RPMI8226 (cell line): ENCODE measurements at regions not wholly inside any gene's neighbourhood (a gene's known extent, or its start where the extent isn't known, plus 50 kb on each side); places are given as distances from the start of the nearest gene placed in this dataset.

Experiments used
- DNase-seq: peaks from one replicate; pipeline ENCODE4 v3.0.0-alpha.2; 2015

GRCh38 chr14:86541972-86542371 is 1012.0 kb downstream of the FLRT2 start:
- DNase-seq, result peak; percentile 4

- no peak for DNase-seq
Observed at GRCh38 chr14:86540636-86541247, 1010.8 kb downstream of the FLRT2 start.

- no peak for DNase-seq
Observed at GRCh38 chr14:86539361-86540070, 1009.6 kb downstream of the FLRT2 start.

DNA sequence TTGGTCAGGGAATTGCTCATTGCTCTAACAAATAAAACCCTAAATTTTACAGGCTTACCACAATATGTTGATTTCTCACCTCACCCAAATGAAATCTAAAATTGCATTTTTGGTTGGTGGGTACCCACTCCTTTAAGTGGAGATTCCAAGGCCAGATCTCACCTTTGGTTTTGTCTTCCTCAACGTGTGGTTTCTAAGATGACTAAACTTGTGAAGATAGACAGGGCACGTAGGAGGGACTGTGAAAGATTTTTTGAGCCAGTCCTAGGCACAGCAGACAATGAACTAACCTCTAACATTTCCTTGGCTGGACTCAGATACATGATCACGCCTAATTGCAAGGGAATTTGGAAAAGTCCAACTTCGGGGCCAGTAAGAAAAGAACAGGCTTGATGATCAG is 1003.9 kb downstream of the FLRT2 start:
- no peak for DNase-seq

- DNase-seq, result no peak
Observed at GRCh38 chr14:86532219-86532618, 1002.3 kb downstream of the FLRT2 start.

DNA sequence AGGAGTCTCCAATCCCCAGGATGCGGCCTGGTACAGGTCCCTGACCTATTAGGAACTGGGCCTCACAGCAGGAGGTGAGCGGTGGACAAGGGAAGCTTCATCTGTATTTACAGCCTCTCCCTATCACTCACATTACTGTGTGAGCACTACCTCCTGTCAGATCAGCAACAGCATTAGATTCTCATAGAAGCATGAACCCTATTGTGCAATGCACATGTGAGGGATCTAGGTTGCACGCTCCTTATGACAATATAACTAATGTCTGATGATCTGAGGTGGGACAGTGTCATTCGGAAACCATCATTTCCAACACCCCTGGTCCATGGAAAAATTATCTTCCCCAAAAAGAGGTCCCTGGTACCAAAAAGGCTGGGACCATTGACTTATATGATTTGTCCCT is 1000.5 kb downstream of the FLRT2 start:
- no peak for DNase-seq

DNA sequence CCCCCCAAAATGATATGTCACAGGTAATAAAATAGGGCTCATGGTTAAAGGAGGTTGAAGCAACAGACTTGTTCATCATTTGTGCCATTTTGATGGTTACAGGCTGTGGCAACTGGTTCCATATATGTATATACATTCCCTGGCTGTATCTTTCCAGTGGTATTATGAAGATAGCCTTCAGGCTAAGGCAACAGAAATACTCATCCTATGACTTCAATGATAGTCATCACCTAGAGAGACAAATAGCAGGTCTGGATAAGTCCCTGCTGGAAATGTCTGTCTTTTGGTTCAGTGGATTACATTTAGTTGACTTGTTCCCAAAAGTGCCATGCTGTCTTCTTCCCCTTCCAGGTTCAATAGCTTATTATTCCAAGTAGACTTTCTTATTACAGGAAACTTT is 997.4 kb downstream of the FLRT2 start:
- no peak for DNase-seq

GRCh38 chr14:86525673-86526072 is 995.7 kb downstream of the FLRT2 start:
- no peak for DNase-seq

- no peak for DNase-seq
Observed at GRCh38 chr14:86521843-86522242, 991.9 kb downstream of the FLRT2 start.

GRCh38 chr14:86521031-86521730 is 991.2 kb downstream of the FLRT2 start:
- DNase-seq, result no peak

DNA sequence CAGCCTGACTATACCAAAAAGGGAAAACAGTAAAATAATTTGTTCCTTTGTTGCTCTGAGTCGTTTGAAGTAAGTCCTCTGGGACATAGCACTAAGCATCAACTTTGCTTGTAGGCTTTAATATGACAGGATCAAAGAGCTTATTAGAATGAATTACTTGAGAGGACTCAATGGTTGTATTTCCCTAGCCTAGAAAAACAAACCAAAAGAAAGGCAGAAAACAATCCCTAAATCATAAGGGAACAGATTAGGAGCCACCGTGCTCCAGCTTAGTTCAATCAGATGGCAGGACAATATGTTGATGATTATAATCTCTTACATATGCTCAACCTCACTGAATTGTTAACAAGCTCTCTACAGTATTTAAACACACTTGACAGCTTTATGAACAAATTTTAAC is 988.4 kb downstream of the FLRT2 start:
- DNase-seq, result no peak

DNA sequence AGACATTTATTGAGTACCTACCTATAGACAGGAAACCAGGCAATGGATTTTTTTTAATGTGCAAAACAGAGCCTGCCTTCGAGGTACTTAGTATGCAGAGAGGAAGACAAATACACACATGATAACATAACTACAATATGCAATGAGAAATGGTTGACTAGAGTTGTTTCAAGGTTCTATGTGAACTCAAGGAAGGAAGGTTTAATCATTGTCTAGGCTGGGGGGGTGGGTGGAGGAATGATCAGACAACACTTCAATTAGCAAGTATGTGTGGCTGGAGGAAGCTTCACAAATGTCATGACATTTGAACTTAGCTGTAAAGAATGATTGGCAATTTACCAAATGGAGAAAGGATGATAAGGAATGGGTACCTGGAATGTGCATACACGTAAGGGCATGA is 985.3 kb downstream of the FLRT2 start:
- DNase-seq, result no peak

GRCh38 chr14:86513564-86513963 is 983.6 kb downstream of the FLRT2 start:
- DNase-seq, result no peak

DNA sequence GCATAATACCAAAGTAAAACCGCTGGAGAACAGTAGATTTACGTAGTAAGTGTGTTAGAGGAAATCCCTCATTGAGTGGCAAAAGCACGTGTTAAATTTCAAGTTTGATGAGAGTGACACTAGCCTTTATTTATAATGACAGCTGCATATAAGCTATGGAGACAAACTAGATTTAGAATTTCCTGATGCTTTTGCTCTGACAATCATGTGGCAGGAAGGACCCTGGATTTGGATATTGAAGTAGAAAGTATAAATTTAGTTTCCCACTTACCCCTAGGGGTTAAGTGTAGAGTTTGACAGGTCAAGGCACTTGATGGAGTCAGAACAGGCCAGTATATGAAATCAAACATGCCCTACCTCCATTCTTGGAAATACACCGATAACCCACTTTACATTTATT is 983.1 kb downstream of the FLRT2 start:
- no peak for DNase-seq

DNA sequence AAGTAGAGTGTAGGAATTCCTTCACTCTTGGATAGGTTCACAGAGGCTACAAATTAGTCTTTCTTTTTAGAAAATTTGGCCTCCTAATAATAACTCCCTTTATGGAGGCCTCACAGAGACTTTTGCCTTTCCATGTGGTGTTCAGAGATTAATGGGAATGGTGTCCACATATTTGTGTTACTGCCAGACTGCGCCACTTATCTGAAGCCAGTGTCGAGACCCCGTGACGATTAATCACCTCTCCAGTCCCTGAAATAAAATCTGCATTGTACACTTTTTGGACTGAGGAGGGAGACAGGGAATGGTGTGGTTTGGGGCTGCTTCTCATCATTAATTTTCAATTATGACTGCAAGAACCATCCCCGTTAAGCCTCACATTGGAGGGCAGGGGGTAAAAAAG is 980.5 kb downstream of the FLRT2 start:
- no peak for DNase-seq

DNA sequence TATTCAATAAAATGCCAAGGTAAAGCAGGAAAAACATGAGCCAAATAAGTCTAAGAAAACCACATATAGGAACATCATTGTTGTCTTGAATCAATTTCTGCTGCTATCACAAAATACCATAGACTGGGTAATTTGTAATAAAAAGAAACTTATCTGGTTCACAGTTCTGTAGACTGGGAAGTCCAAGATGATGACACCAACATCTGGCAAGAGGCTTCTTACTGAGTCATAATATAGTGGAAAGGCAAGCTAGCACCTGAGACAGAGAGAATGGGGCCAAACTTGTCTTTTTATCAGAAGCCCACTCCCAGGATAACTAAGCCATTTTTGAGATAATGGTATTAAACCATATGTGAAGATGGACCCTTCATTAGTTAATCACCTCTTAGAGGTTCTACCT is 975.9 kb downstream of the FLRT2 start:
- DNase-seq, result no peak

DNA sequence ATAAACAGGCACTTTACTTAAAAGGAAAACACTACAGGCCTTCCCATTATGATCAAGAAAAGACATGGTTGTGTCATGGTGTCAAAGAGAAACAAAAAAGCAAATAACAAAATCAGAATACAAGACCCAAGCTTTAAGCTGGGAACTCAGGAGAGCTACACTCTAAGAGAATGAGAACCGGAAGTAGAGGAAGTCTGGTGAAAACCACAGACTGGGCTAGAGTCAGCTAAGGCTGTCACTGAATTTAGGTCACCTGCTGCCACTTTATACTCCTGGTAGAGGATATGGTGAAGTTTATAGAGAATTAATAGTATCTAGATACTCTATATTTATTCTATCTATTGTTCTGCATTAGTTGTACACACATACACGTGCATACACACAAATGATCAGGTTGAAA is 971.7 kb downstream of the FLRT2 start:
- peak; percentile 45 for DNase-seq

DNA sequence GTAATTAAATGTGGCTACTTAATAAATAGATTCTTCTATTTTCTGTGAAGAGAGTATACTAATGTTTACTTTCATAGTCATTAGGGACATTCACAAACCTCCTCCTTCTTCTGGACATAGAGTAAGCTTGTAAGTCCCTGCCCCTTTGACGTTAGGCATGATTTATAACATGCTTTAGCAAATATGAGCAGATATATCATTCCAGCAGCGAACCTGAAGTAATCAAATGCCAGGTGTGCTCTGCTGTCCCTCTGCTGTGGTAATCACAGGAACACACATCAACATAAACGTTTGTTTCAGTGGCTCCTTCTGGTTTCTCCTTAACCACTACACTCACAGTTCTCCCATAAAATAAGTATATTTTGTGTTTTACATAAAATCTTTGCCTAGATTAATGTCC is 961.8 kb downstream of the FLRT2 start:
- DNase-seq, result no peak

DNA sequence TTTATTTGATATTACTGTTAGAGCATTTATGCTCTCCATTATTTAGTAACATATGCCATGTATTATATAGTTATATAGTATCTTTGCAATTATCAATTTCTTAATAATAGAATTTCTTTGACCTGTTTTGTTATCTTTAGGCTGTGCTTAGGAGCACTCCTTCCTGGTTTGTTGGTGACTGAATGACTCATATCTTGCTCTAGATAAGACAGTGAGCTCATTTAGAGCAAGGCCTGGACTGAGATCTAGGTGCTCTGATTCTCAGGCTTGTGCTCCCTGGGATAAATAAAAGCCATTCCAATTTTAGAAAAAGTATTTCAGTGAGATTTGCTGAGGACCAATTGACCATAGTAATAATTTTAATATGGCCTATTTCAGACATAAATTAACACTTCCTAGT is 951.2 kb downstream of the FLRT2 start:
- DNase-seq, result no peak

DNA sequence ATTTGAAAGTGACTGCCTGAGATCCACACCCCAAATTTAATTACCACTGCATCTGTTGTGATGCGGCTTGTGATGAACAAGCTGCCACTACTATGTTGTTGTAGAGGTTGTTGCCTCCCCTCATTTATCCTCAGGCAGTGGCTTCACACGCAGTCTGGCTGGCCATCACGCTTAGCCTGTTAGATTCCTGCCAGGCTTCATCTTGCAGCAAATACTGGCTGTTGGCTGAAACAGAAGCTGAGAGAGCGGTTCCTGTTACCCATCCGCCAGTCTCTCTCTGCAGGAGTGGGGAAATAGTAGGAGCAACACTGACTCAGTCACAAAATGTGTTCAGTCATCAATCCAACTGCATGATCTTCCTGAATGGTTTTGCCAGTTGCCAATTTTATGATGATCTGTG is 934.4 kb downstream of the FLRT2 start:
- no peak for DNase-seq

DNA sequence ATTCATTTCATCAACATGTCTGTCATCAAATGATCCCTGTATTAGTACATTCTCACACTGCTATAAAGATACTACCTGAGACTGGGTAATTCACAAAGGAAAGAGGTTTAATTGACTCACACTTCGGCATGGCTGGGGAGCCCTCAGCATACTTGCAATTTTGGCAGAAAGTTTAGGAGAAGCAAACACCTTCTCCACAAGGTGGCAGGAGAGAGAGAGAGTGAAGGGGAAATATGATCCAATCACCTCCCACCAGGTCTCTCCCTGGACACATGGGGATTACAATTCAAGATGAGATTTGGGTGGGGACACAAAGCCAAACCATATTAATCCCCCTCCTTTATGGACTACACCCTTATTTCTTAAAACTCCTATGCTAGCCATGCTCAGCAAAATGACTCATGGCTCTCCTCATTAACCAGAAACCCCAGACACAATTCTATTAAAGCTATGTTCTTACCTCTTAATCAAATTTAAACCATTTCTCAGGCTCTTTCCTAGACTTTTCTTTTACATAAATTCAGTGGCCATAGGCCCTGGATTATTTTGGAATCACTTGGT is 932.3 kb downstream of the FLRT2 start:
- DNase-seq, result peak; percentile 24

- DNase-seq, result no peak
Observed at GRCh38 chr14:86457481-86458135, 927.7 kb downstream of the FLRT2 start.

- no peak for DNase-seq
Observed at GRCh38 chr14:86450085-86450484, 920.1 kb downstream of the FLRT2 start.

- no peak for DNase-seq
Observed at GRCh38 chr14:86442135-86442534, 912.2 kb downstream of the FLRT2 start.
